NCI-H2029 (cell line): ENCODE measurements at regions not wholly inside any gene's neighbourhood (a gene's known extent, or its start where the extent isn't known, plus 50 kb on each side); places are given as distances from the start of the nearest gene placed in this dataset.
"Not testable (repeated sequence)": the region's sequence is repeated elsewhere in the genome, so short reads cannot be mapped to it uniquely, and the experiment has no call there.

ENCODE experiments used
- DNase-seq: peaks from one replicate; lab custom pipeline; 2025; lab: John Stamatoyannopoulos, UW

DNA sequence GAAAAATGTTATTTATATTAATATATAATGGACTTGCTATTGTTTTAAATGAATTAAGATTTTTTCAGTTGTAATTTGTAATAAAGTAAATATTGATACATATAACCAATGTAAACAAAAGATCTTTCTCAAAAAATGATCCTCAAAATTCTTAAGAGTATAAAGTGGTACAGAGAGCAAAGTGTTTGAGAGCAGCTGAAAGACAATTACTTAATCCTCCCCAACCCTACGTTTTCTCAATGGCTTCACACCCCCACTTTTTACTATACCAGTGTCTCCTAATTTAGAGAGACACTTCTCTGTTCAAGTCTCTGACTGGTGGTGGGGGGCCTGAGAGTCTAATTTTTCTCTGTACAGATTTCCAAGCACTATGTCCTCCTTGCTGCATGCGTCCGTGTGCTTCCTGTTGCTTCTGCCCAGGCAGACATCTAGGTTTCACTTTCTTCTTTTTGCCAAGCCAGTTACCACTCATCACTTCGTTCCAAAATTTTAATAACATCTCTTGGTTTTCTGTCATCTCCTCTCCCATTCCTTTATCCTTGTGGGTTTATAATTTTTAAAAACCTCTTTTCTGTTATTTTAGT is 276.3 kb upstream of the DNAJC19 start:
- DNase-seq: peak; percentile 37

DNA sequence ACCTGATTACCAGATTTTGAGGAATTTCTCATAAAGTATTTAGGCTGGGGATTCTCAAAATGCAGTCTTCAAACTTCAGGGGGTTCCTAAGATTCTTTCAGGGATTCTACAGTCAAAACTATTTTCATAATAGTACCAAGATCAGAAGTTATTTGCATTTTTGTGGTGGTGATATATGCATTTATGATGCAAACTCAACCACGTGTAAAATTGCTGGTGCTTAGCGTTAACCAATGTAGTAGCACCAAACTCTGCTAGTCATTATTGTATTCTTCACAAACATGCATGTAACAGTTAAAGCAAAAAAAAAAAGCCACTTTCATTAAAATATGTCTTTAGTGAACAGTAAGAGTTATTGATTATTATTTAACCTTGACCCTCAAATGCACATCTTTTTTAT is 274.9 kb upstream of the DNAJC19 start:
- no peak for DNase-seq

DNA sequence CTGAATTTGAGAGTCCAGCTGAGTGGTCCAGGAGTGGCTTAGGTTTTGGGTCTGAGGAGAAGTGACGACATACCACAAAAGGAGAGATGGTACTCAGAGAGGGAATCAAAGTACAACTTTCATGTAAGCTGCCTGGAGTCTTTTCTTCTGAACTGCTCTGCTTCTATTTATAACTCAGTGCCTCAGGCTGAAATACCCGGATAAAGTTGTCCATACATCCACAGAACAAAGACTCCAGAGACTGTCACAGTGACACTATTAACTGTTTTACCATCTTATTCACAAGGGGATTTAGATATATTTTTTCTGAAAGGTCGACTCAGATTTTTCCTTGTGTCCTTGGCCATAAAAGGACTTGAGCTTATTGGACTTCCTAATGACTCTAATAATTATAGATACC is 264.3 kb upstream of the DNAJC19 start:
- no peak for DNase-seq

DNA sequence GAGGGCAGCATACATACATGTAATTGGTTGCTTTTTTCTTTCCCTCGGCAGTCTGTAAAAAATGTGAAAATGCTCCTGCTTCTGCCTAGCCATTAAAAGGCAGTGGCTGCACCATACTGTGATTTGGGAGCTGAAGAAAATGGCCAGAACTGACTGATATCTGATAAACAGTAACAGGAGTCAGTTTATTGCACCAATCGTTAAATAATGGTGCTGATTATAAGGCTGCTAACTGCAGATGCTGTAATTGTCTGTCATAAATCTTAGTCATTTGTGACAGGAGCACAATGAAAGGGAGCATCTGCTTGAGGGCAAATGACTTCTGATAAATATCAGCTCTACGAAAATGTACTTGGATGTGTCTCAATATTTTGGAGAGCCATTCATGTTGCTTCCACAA is 263.1 kb upstream of the DNAJC19 start:
- no peak for DNase-seq

GRCh38 chr3:181250714-181251113 is 261.2 kb upstream of the DNAJC19 start:
- no peak for DNase-seq

- no peak for DNase-seq
Observed at GRCh38 chr3:181239441-181239840, 249.9 kb upstream of the DNAJC19 start.

DNA sequence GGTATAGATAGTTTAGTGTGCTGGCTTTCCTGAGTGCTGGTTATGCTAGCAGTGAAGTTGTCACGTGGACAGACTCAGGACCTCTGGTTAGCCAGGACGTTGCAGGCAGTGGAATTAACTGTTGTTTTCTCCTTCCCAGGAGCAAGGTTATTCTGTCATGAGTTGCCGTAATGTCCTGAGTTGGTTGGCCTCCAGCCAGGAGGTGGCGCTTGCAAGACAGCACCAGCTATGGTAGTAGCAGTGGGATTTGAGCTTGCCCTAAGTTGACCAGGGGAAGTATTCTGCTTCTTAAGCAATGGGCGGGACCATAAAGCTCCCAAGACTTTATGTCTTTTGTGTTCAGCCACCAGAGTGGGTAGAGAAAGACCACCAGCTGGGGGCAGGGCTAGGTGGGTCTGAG is 240.7 kb upstream of the DNAJC19 start:
- DNase-seq: no peak

GRCh38 chr3:181213347-181213746 is 223.8 kb upstream of the DNAJC19 start:
- no peak for DNase-seq

GRCh38 chr3:181212271-181212670 is 222.7 kb upstream of the DNAJC19 start:
- no peak for DNase-seq

GRCh38 chr3:181210275-181210674 is 220.7 kb upstream of the DNAJC19 start:
- DNase-seq: peak; percentile 4

DNA sequence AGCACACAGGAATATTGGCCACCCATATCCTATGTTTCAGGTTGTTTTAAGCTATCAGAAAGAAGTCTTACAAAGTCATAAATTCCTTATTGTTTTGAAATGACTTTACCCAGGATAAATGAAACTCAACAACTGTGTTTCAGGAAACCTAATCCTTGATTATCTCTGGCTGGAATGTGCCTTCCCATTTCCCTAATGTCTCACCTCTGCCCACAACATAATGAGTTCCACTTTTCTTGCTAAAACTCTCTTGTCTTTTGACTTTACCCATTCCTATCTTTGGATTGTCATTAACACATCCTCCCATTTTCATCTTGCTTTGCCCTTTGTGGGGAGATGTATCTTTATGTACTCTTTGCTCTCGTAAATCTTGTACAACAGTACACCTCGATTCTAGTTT is 200.0 kb upstream of the DNAJC19 start:
- DNase-seq: no peak

DNA sequence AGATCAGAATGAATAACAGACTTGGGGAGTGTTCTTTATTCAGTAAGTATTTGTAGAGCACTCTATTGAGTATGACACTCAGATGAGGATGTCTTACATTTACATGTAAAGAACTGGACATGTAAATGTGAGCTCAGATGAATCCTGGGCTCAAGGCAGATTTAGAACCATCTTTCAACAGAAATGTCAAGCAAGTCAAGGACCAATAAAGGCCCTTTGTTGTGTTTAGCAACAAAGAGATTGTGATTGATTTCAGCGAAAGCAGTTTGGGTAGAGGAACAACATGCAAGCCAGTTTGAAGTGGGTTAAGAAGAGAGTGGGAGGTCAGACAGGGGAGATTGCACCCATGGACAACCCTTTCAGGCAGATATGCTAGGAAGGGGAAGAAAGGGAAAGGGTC is 194.2 kb upstream of the DNAJC19 start:
- no peak for DNase-seq

GRCh38 chr3:181183057-181183456 is 193.5 kb upstream of the DNAJC19 start:
- not testable (repeated sequence) for DNase-seq

- no peak for DNase-seq
Observed at GRCh38 chr3:181178991-181179390, 189.5 kb upstream of the DNAJC19 start.

DNA sequence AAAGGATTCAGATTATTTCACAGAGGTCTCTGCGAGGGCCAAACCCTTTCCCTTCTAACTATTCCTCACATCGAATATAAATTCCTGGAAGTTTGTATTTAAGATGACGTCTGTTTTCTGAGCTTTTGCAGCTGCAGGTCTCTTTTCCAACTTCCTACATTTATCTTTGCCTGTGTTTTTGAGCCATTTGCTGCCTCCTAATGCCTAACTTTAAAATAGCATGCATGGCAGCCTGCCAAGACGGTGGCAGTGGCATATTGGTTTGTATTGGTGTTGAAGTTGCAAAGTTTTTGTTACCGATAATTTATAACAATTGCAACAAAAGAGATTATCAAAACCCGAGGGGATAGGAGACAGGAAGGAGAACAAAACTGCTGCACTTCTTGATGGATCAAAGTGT is 187.1 kb upstream of the DNAJC19 start:
- DNase-seq: peak; percentile 71

DNA sequence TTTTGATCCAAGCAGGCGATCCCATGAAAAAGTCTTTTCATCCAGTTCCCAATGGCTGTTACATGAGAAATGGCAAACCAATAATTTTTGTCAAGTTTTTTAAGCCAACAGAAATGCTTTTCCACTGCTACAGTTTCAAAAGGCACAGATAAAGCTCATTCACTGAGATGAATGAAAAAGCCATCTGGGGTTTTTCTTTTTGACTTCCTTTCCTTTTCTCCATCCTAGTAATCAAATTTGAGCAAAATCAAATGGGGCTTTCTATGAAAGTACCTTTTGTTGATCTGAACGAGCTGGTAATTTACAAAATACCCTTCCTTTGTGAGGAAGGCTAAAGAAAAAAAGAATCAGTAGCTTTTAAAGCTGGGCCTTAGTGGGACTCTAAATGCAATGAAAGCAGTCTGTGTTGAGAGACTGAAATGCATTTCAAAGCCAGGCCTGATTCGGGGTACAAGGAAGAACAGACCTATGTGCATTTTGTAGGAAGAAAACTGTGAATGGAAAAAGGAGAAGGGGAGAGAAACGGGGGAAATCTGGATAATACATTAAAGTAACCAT is 185.2 kb upstream of the DNAJC19 start:
- no peak for DNase-seq

DNA sequence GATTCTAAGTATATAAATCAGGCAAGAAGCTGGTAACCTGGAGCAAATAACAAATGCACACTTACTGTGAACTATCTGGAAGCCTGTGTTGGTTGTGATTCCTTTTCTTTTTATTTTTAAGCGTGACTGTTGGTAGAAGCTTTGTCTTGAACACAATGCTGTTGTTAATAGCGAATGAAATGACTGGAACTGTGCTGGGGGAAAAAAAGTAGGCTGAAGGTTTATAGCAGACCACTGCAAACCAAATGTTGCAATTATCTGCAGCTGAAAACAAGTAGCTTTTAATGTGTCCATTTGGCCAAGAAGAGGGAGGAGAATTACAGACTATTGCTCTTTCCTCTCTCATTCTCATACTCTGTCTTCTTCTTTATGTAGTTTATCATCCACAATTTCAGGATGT is 184.5 kb upstream of the DNAJC19 start:
- no peak for DNase-seq

- no peak for DNase-seq
Observed at GRCh38 chr3:181173227-181173626, 183.7 kb upstream of the DNAJC19 start.

GRCh38 chr3:181134873-181135272 is 145.3 kb upstream of the DNAJC19 start:
- DNase-seq: no peak

- no peak for DNase-seq
Observed at GRCh38 chr3:181133832-181134231, 144.3 kb upstream of the DNAJC19 start.

DNA sequence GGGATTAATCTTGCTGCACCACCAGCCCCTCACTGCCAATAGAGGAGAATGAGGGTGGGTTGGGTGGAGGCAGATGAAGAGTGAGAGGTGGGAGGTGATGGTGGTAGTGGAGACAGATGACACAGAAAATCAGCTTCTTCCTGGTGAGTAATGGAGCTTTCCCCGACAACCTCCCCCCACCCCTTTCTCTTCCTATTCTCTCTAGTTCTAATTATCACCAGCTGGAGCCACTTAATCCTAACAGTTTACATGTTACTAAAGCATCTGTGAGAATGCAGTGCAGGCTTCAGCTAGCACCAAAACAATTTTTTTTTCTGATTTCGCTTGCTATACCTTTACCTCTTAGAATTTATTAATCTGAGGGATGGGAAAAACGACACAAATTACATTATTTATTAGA is 116.1 kb upstream of the DNAJC19 start:
- no peak for DNase-seq

GRCh38 chr3:181103605-181104004 is 114.1 kb upstream of the DNAJC19 start:
- DNase-seq: peak; percentile 78

- no peak for DNase-seq
Observed at GRCh38 chr3:181086011-181086410, 96.5 kb upstream of the DNAJC19 start.

GRCh38 chr3:181081930-181082329 is 92.4 kb upstream of the DNAJC19 start:
- DNase-seq: no peak
